Gastrocnemius medialis (tissue), 4 donors: ENCODE measurements at regions not wholly inside any gene's neighbourhood (a gene's known extent, or its start where the extent isn't known, plus 50 kb on each side); places are given as distances from the start of the nearest gene placed in this dataset.

ENCODE experiments used
- ATAC-seq, 2 donors: fragments of 150-250 bp; one replicate each; pipeline ENCODE4 v1.9.1; 2016
- DNase-seq, 2 donors: peaks; one replicate each; pipeline ENCODE4 v3.0.0-alpha.2; 2019
- H3K27ac ChIP-seq, 4 donors: fragments of 200-600 bp; sonication (generic); 1 replicate in 1 of 4; 2 replicates in 3 of 4; pipeline ENCODE4 v1.5.1; 2016 to 2018; ENCODE audit warnings: mild to moderate bottlenecking in 2 of 4, moderate library complexity in 1 of 4
- H3K27me3 ChIP-seq, 3 donors: fragments of 200-600 bp; sonication (generic) in 2 of 3; 1 replicate in 1 of 3; 2 replicates in 2 of 3; pipeline versions ENCODE4 v1.5.1 to v1.6.0; 2016 to 2019; ENCODE audit warnings: mild to moderate bottlenecking in 1 of 3, moderate library complexity in 1 of 3
- H3K36me3 ChIP-seq, 2 donors: fragments of 200-600 bp; sonication (generic) in 1 of 2; one replicate each; pipeline ENCODE4 v1.5.1; 2017 to 2018
- H3K4me1 ChIP-seq, 2 donors: fragments of 200-600 bp; sonication (generic) in 1 of 2; one replicate each; pipeline ENCODE4 v1.5.1; 2016 to 2017; ENCODE audit warnings: mild to moderate bottlenecking in 2 of 2
- H3K4me3 ChIP-seq, 4 donors: fragments of 200-600 bp; sonication (generic) in 3 of 4; 1 replicate in 1 of 4; 2 replicates in 3 of 4; pipeline ENCODE4 v1.5.1; 2016 to 2019; ENCODE audit warnings: mild to moderate bottlenecking in 2 of 4
- H3K9me3 ChIP-seq, 3 donors: fragments of 200-600 bp; sonication (generic) in 2 of 3; 1 replicate in 1 of 3; 2 replicates in 2 of 3; pipeline ENCODE4 v1.5.1; 2016 to 2019
- POLR2A ChIP-seq, 2 donors: fragments of 450-650 bp; IDR thresholded peaks; one replicate each; pipeline ENCODE4 v1.6.1; 2017; ENCODE audit warnings: antibody characterized with exemption in 2 of 2, mild to moderate bottlenecking in 2 of 2, moderate library complexity in 2 of 2
- in situ Hi-C, 4 donors: fragments of 200-750 bp; cut with MboI; loops; one replicate each; pipeline versions ENCODE4 v1.15.0 to v1.8.0; 2017; ENCODE audit warnings: low sequenced_read_pairs in 4 of 4
- intact Hi-C: fragments of 100-400 bp; cut with DNase I; formaldehyde crosslinking; loops from one replicate; pipeline ENCODE4 v1.15.1; 2023; ENCODE audit warnings: low total_unique reads
- TF ChIP-seq, protein P1 (sequence below), 5 experiments: fragments of 450-650 bp in 3 of 5; fragments of 200-600 bp in 2 of 5; sonication (generic) in 2 of 5; IDR thresholded peaks in 4 of 5; conservative IDR thresholded peaks in 1 of 5; 1 replicate in 4 of 5; 2 replicates in 1 of 5; pipeline ENCODE4 v1.5.1; 2016 to 2019; ENCODE audit warnings: antibody characterized with exemption in 5 of 5, mild to moderate bottlenecking in 3 of 5, moderate library complexity in 3 of 5

DNA sequence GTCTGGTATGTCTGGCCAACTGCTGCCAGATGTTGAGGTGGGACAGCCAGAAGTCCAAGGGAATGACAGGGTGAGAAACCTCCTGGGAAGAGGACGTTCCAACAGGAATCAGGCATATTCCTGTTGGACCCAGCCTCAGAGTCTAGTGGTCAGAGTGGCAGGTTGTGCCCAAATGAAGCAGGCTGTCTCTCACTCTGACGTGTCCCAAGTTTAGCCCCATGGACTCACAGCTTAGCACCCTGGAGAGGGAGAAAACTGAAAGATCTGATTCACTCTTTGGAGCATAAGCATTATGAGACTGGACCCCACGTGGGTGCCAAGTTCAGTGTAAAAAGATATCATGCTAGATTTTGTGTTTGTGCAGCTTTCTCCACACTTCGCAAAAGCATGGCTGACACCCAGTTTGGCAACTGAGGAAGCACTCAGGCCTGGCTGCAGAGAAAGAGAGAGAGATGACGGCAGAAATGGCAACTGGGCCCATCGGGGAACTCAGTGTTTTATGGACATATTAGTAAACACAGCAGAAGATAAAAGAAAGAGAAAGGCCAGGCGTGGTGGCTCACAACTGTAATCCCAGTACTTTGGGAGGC lies 88.2 kb upstream of the LMCD1 start:
- Histone ChIP-seq H3K4me3 (no peak overlapping the region), H3K36me3 (no peaks in the 10 kb centered on the region), H3K27me3 (no peaks in the 10 kb centered on the region), H3K27ac (no peak overlapping the region), H3K9me3 (no peaks in the 10 kb centered on the region), H3K4me1 (peaks cover 0 to 3% of the 10 kb centered on the region in 2 donors)
- DNase-seq: peak in 1 of 2 donors; percentile 16
- in situ Hi-C loops: no loop called here
- ATAC-seq: no peak
- TF ChIP-seq, protein P1, sequence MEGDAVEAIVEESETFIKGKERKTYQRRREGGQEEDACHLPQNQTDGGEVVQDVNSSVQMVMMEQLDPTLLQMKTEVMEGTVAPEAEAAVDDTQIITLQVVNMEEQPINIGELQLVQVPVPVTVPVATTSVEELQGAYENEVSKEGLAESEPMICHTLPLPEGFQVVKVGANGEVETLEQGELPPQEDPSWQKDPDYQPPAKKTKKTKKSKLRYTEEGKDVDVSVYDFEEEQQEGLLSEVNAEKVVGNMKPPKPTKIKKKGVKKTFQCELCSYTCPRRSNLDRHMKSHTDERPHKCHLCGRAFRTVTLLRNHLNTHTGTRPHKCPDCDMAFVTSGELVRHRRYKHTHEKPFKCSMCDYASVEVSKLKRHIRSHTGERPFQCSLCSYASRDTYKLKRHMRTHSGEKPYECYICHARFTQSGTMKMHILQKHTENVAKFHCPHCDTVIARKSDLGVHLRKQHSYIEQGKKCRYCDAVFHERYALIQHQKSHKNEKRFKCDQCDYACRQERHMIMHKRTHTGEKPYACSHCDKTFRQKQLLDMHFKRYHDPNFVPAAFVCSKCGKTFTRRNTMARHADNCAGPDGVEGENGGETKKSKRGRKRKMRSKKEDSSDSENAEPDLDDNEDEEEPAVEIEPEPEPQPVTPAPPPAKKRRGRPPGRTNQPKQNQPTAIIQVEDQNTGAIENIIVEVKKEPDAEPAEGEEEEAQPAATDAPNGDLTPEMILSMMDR (IDR thresholded peaks at IDR 0.05 in 4 of 5, conservative IDR thresholded peaks at IDR 0.05 in 1 of 5): no peak
- TF ChIP-seq POLR2A (IDR thresholded peaks at IDR 0.05): no peak
- intact Hi-C loops: no loop called here

DNA sequence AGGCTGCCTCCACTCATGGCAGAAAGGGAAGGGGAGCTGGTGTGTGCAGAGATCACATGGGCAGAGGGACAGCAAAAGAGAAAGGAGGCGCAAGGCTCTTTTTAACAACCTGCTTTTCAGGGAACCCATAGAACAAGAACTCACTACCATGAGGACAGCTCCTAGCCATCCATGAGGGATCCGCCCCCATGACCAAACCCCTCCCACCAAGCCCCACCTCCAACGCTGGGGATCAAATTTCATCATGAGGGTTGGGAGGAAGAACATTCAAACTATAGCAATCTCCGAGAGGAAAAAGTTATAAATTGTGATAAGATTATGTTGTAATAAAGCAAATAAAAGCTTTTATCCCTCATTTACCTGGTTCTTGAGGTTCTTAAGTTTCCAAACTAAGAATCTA lies 84.7 kb upstream of the LMCD1 start:
- in situ Hi-C loops: no loop called here
- H3K4me1 ChIP-seq: peaks cover 0 to 3% of the 10 kb centered on the region in 2 donors
- intact Hi-C loops: no loop called here
- no peaks in the 10 kb centered on the region for H3K9me3 ChIP-seq
- peak; percentile 71 to 73 for ATAC-seq
- H3K4me3 ChIP-seq: peak overlapping the region in 3 of 4 donors; percentile 22 to 29 (median 23)
- TF ChIP-seq, protein P1 (IDR thresholded peaks at IDR 0.05 in 4 of 5, conservative IDR thresholded peaks at IDR 0.05 in 1 of 5): no peak
- no peak for TF ChIP-seq POLR2A (IDR thresholded peaks at IDR 0.05)
- H3K27ac ChIP-seq: no peak overlapping the region
- H3K27me3 ChIP-seq: no peaks in the 10 kb centered on the region
- H3K36me3 ChIP-seq: no peaks in the 10 kb centered on the region
- peak in 1 of 2 donors; percentile 42 for DNase-seq

DNA sequence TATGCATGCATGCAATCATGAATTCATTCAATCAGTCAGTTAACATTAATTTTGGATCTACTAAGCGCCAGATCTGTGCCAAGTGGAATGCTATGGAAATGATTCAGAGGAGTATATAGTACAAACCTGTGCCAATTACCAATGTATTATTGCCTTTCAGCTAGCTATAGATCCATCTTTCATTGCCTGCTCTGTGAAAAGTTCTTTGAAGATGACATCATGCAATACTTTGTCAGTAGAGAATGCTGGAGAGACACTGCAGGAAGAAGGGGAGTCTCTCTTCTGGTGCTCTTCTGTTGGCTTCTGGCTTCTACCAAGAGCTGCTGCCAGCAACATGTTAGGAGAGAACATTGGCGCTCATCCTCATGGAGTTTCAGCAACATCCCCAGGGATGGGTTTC lies 81.0 kb upstream of the LMCD1 start:
- intact Hi-C loops (no loop called here), in situ Hi-C loops (no loop called here)
- no peak for DNase-seq
- H3K9me3 ChIP-seq: no peaks in the 10 kb centered on the region
- H3K36me3 ChIP-seq: no peaks in the 10 kb centered on the region
- H3K27ac ChIP-seq: no peak overlapping the region
- TF ChIP-seq POLR2A (IDR thresholded peaks at IDR 0.05): no peak
- TF ChIP-seq, protein P1 (IDR thresholded peaks at IDR 0.05 in 4 of 5, conservative IDR thresholded peaks at IDR 0.05 in 1 of 5): no peak
- no peak for ATAC-seq
- H3K4me1 ChIP-seq: peaks cover 0 to 3% of the 10 kb centered on the region in 2 donors
- no peaks in the 10 kb centered on the region for H3K27me3 ChIP-seq
- no peak overlapping the region for H3K4me3 ChIP-seq

DNA sequence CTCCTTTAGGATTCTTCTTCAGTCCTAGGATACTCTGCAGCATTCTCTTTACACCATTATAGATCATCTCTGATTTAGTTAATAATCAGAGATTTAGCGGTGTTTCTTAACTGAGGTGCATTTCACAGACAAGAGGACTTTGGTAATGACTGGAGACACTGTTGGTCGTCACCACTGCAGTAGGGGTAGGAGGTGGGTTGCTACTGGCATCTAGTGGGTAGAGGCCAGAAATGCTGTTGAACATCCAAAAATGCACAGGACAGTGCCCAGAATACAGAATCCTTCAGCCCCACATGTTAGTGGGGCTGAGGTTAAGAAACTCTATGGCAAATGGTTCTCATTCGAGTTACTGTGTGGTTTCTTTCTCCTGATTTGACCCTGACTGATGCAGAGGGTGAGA lies 80.4 kb upstream of the LMCD1 start:
- H3K27me3 ChIP-seq: no peaks in the 10 kb centered on the region
- no peak overlapping the region for H3K4me3 ChIP-seq
- H3K36me3 ChIP-seq: no peaks in the 10 kb centered on the region
- in situ Hi-C loops: no loop called here
- no peak for ATAC-seq
- no peak overlapping the region for H3K27ac ChIP-seq
- DNase-seq: no peak
- peaks cover 0 to 3% of the 10 kb centered on the region in 2 donors for H3K4me1 ChIP-seq
- no peaks in the 10 kb centered on the region for H3K9me3 ChIP-seq
- intact Hi-C loops: no loop called here
- no peak for TF ChIP-seq POLR2A (IDR thresholded peaks at IDR 0.05)
- TF ChIP-seq, protein P1 (IDR thresholded peaks at IDR 0.05 in 4 of 5, conservative IDR thresholded peaks at IDR 0.05 in 1 of 5): no peak

DNA sequence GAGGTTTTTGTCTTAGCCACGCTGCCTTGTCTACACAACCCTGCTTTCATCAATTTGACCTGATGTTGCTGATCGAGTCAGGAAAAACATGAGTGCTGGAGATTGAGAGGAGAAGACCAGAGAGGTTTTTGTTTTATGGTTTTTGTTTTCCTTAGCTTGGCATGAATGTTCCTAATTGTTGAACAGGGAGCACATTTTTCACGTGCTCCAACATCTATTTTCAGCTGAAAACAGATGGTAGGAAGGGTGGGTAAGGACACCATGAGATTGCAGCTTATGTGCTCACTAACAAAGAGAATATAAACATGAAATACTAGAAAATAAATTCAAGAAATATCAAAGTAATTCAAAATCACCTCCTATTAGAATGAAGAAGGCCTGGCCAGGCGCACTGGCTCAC lies 79.9 kb upstream of the LMCD1 start:
- in situ Hi-C loops: no loop called here

More for the DNA sequence above, 79.9 kb upstream of the LMCD1 start:
- no peak overlapping the region for H3K27ac ChIP-seq
- ATAC-seq (no peak), DNase-seq (no peak)
- no peaks in the 10 kb centered on the region for H3K27me3 ChIP-seq
- H3K4me3 ChIP-seq: no peak overlapping the region
- intact Hi-C loops: no loop called here
- TF ChIP-seq, protein P1 (IDR thresholded peaks at IDR 0.05 in 4 of 5, conservative IDR thresholded peaks at IDR 0.05 in 1 of 5): no peak
- TF ChIP-seq POLR2A (IDR thresholded peaks at IDR 0.05): no peak
- H3K36me3 ChIP-seq: no peaks in the 10 kb centered on the region
- H3K4me1 ChIP-seq: peaks cover 0 to 3% of the 10 kb centered on the region in 2 donors
- no peaks in the 10 kb centered on the region for H3K9me3 ChIP-seq
